ENCODE measurements at regions not wholly inside any gene's neighbourhood (a gene's known extent, or its start where the extent isn't known, plus 50 kb on each side); places are given as distances from the start of the nearest gene placed in this dataset.

DNA sequence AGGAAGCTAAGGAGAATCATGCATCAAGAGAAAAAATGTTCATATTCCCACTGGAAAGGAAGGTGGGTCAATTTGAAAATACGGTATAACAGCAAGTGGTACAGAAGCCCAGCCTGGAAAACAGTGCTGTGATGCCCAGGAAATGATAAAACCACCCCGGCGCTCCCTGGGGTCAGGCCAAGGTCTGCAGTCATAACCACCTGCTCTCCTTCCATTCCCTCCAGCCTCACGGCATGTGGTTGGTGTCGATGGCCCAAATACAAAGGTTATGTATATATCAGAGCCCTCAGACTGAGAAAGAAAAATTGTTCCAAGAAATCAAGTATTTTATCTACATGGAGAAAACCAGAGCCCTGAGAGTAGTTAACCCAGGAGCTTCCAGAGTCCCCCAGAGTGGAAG lies 208.1 kb upstream of the CDYL start:
- TF ChIP-seq, protein P1, sequence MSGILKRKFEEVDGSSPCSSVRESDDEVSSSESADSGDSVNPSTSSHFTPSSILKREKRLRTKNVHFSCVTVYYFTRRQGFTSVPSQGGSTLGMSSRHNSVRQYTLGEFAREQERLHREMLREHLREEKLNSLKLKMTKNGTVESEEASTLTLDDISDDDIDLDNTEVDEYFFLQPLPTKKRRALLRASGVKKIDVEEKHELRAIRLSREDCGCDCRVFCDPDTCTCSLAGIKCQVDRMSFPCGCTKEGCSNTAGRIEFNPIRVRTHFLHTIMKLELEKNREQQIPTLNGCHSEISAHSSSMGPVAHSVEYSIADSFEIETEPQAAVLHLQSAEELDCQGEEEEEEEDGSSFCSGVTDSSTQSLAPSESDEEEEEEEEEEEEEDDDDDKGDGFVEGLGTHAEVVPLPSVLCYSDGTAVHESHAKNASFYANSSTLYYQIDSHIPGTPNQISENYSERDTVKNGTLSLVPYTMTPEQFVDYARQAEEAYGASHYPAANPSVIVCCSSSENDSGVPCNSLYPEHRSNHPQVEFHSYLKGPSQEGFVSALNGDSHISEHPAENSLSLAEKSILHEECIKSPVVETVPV (CRISPR knock-in tag; IDR thresholded peaks at IDR 0.05): no peak
- TF ChIP-seq BACH2 (CRISPR knock-in tag; IDR thresholded peaks at IDR 0.05; ENCODE audit: borderline replicate concordance): no peak

Measured in SK-N-SH treated with all-trans-retinoic acid at 6 μM for 48 hours (cell line).